HCT116 (cell line): ENCODE measurements at regions not wholly inside any gene's neighbourhood (a gene's known extent, or its start where the extent isn't known, plus 50 kb on each side); places are given as distances from the start of the nearest gene placed in this dataset.

ENCODE experiments used
- ATAC-seq: fragments of 200-7000 bp; cut with Tn5 transposase; 2 replicates; pipeline ENCODE4 v1.9.1; 2020; ENCODE audit warnings: mild to moderate bottlenecking, moderate library complexity
- BruUV-seq: library from RNA; stranded (reverse); fragments of 400-500 nt; replicated peaks from 2 replicates; lab custom pipeline; 2021; lab: Mats Ljungman, UMichigan
- CTCF ChIA-PET: fragments of 300-600 bp; sonication (Branson Sonifier 250); formaldehyde crosslinking; loops from one replicate; lab custom pipeline; 2021; ENCODE audit warnings: antibody characterized with exemption; lab: Charles Lee
- POLR2A ChIA-PET: fragments of 300-600, 350-600 bp; sonication (Branson Sonifier 250); formaldehyde crosslinking; loops from one replicate; lab custom pipeline; 2021; ENCODE audit warnings: antibody characterized with exemption; lab: Charles Lee
- RAD21 ChIA-PET, 2 experiments: fragments of 300-600 bp; sonication (Branson Sonifier 250); formaldehyde crosslinking; loops; one replicate each; lab custom pipeline; 2023; ENCODE audit warnings: low total read pairs in 2 of 2; ENCODE audit not compliant: uncharacterized antibody in 2 of 2, unreplicated experiment in 2 of 2, low non-redundant PET in 1 of 2; lab: Charles Lee
- DNase-seq: peaks from one replicate; pipeline ENCODE4 v3.0.0-alpha.2; 2010; ENCODE audit warnings: low read depth, low spot score
- H2AFZ ChIP-seq: fragments of 200-600 bp; shearing (Covaris generic), sonication (generic); 2 replicates; pipeline ENCODE4 v1.6.1; 2017; ENCODE audit warnings: low read depth, mixed run types, mixed read lengths, antibody characterized with exemption, low read length; ENCODE audit not compliant: poor library complexity, severe bottlenecking
- H3K27ac ChIP-seq: 2 replicates; pipeline ENCODE4 v1.5.1; 2012; ENCODE audit warnings: low read depth, low read length
- H3K27me3 ChIP-seq: fragments of 200-600 bp; sonication (generic); 2 replicates; pipeline ENCODE4 v1.6.1; 2016; ENCODE audit warnings: mixed run types, low read length, mixed read lengths; ENCODE audit not compliant: insufficient read depth
- H3K36me3 ChIP-seq, 2 experiments: fragments of 200-500 bp in 1 of 2; fragments of 200-600 bp in 1 of 2; sonication (Bioruptor generic) in 1 of 2; sonication (generic) in 1 of 2; 2 replicates each; pipeline versions ENCODE4 v1.5.1 to v1.6.1; 2014 to 2016; ENCODE audit warnings: low read length in 2 of 2, inconsistent platforms in 1 of 2, mixed read lengths in 1 of 2, mixed run types in 1 of 2; ENCODE audit not compliant: insufficient read depth in 2 of 2, control insufficient read depth in 1 of 2
- H3K4me1 ChIP-seq, 2 experiments: fragments of 200-600 bp in 1 of 2; sonication (generic) in 1 of 2; 2 replicates each; pipeline versions ENCODE4 v1.5.1 to v1.6.1; 2012 to 2017; ENCODE audit warnings: low read length in 2 of 2, inconsistent platforms in 1 of 2, mild to moderate bottlenecking in 1 of 2, mixed read lengths in 1 of 2, mixed run types in 1 of 2, moderate library complexity in 1 of 2; ENCODE audit not compliant: insufficient read depth in 2 of 2, control insufficient read depth in 1 of 2
- H3K4me2 ChIP-seq: fragments of 200-600 bp; sonication (generic); 2 replicates; pipeline ENCODE4 v1.6.1; 2017; ENCODE audit warnings: mixed run types, low read length, mixed read lengths
- H3K4me3 ChIP-seq, 2 experiments: fragments of 200-600 bp in 1 of 2; sonication (generic) in 1 of 2; replicated peaks in 1 of 2; 2 replicates each; pipeline ENCODE4 v1.5.1; 2011 to 2016; ENCODE audit warnings: low read length in 2 of 2, control low read depth in 1 of 2, low read depth in 1 of 2, mild to moderate bottlenecking in 1 of 2, mixed read lengths in 1 of 2, mixed run types in 1 of 2
- H3K79me2 ChIP-seq: fragments of 200-600 bp; sonication (generic); 2 replicates; pipeline ENCODE4 v1.6.1; 2017; ENCODE audit warnings: mild to moderate bottlenecking, mixed run types, low read length, moderate library complexity, mixed read lengths; ENCODE audit not compliant: insufficient read depth
- H3K9ac ChIP-seq: fragments of 200-600 bp; sonication (generic); 2 replicates; pipeline ENCODE4 v1.6.1; 2016; ENCODE audit warnings: low read length, mixed read lengths
- H3K9me2 ChIP-seq: fragments of 200-600 bp; sonication (generic), shearing (Covaris generic); 2 replicates; pipeline ENCODE4 v1.6.1; 2017; ENCODE audit warnings: mixed run types, mild to moderate bottlenecking, moderate library complexity; ENCODE audit not compliant: insufficient read depth
- H3K9me3 ChIP-seq, 2 experiments: fragments of 200-500 bp in 1 of 2; fragments of 200-600 bp in 1 of 2; sonication (Bioruptor generic) in 1 of 2; sonication (generic) in 1 of 2; 2 replicates each; pipeline ENCODE4 v1.6.1; 2014 to 2017; ENCODE audit warnings: low read length in 2 of 2, mixed read lengths in 2 of 2, inconsistent platforms in 1 of 2, low read depth in 1 of 2, mild to moderate bottlenecking in 1 of 2, mixed run types in 1 of 2, moderate library complexity in 1 of 2; ENCODE audit not compliant: control insufficient read depth in 1 of 2, insufficient read depth in 1 of 2
- H4K20me1 ChIP-seq: fragments of 200-600 bp; sonication (generic), shearing (Covaris generic); 2 replicates; pipeline ENCODE4 v1.6.1; 2017; ENCODE audit warnings: mixed run types, mild to moderate bottlenecking, moderate library complexity; ENCODE audit not compliant: insufficient read depth
- ATF3 ChIP-seq: IDR thresholded peaks from 2 replicates; pipeline ENCODE4 v1.6.1; 2012
- CBX3 ChIP-seq: IDR thresholded peaks from 2 replicates; pipeline ENCODE4 v1.6.1; 2012; ENCODE audit warnings: low read depth
- CTCF ChIP-seq, 3 experiments: fragments of 200-600 bp in 1 of 3; sonication (generic) in 1 of 3; IDR thresholded peaks in 2 of 3; conservative IDR thresholded peaks in 1 of 3; 2 replicates each; pipeline ENCODE4 v1.5.1; 2012 to 2017; ENCODE audit warnings: low read depth in 2 of 3, low read length in 2 of 3, antibody characterized with exemption in 1 of 3, borderline replicate concordance in 1 of 3, control low read depth in 1 of 3, mild to moderate bottlenecking in 1 of 3, mixed read lengths in 1 of 3, mixed run types in 1 of 3, moderate library complexity in 1 of 3; ENCODE audit not compliant: insufficient read depth in 1 of 3
- ELF1 ChIP-seq: IDR thresholded peaks from 2 replicates; pipeline ENCODE4 v1.6.1; 2012; ENCODE audit warnings: low read depth, borderline replicate concordance
- JUND ChIP-seq: IDR thresholded peaks from 2 replicates; pipeline ENCODE4 v1.6.1; 2012
- SRF ChIP-seq: IDR thresholded peaks from 2 replicates; pipeline ENCODE4 v1.6.1; 2012; ENCODE audit warnings: low read depth
- ZBTB33 ChIP-seq: IDR thresholded peaks from 2 replicates; pipeline ENCODE4 v1.6.1; 2011; ENCODE audit warnings: mild to moderate bottlenecking, low read length, moderate library complexity; ENCODE audit not compliant: insufficient replicate concordance; ENCODE audit errors: extremely low read depth
- intact Hi-C: fragments of 100-400 bp; cut with micrococcal nuclease; formaldehyde crosslinking; loops from 2 replicates; pipeline ENCODE4 v1.10.0; 2022

GRCh38 chr18:59959606-59960005 lies 59.8 kb downstream of the PMAIP1 start:
- ChIA-PET CTCF (no interaction called here), RAD21 (no interaction called here), POLR2A (interaction anchor here (1.3 kb wide), 1 partner anchor 59 kb away, joined by 4 read pairs; the partner anchor contains the start of gene PMAIP1)
- Histone ChIP-seq H3K4me3 (peak overlapping the region in 1 of 2 experiments; percentile 23; a peak in 1 of 4 replicates), H3K27ac (peak overlapping the region; percentile 2; the same call in 1 of the 2 replicates), H4K20me1 (no peaks in the 10 kb centered on the region), H3K36me3 (no peaks in the 10 kb centered on the region), H3K79me2 (no peaks in the 10 kb centered on the region), H3K9me3 (no peaks in the 10 kb centered on the region), H3K4me1 (peaks cover 60 to 74% of the 10 kb centered on the region in 2 experiments), H3K9ac (peak overlapping the region; percentile 37), H3K4me2 (peak overlapping the region; percentile 70), H2AFZ (peak overlapping the region; percentile 7), H3K9me2 (no peaks in the 10 kb centered on the region)
- no TSS peak for BruUV-seq
- intact Hi-C loops: loop anchor here (2.0 kb wide), 1 partner anchor 123 kb away; no protein-coding TSS in a partner anchor
- ATAC-seq (no peak), DNase-seq (no peak)
- TF ChIP-seq CTCF (IDR thresholded peaks at IDR 0.05 in 2 of 3, conservative IDR thresholded peaks at IDR 0.05 in 1 of 3; ENCODE audit: borderline replicate concordance in 1 of 3, insufficient read depth in 1 of 3, low read depth in 2 of 3, low read length in 2 of 3) (no peak), SRF (no peak), ATF3 (no peak), CBX3 (no peak), ELF1 (no peak), JUND (no peak), ZBTB33 (no peak)
- TF ChIP-seq, all 23 proteins: peak for 0
- H3K27me3 ChIP-seq: no peaks in the 10 kb centered on the region
